G401 (cell line): ENCODE measurements at regions not wholly inside any gene's neighbourhood (a gene's known extent, or its start where the extent isn't known, plus 50 kb on each side); places are given as distances from the start of the nearest gene placed in this dataset.
A peak's percentile ranks its signal among the peaks of the same experiment; 100 is the strongest.

Experiments used
- DNase-seq: peaks from one replicate; pipeline ENCODE4 v3.0.0-alpha.2; 2015; ENCODE audit warnings: low spot score
- in situ Hi-C: cut with HindIII; loops from 2 replicates; pipeline ENCODE4 v1.10.0; 2016; ENCODE audit warnings: low sequenced_read_pairs, mixed read lengths

DNA sequence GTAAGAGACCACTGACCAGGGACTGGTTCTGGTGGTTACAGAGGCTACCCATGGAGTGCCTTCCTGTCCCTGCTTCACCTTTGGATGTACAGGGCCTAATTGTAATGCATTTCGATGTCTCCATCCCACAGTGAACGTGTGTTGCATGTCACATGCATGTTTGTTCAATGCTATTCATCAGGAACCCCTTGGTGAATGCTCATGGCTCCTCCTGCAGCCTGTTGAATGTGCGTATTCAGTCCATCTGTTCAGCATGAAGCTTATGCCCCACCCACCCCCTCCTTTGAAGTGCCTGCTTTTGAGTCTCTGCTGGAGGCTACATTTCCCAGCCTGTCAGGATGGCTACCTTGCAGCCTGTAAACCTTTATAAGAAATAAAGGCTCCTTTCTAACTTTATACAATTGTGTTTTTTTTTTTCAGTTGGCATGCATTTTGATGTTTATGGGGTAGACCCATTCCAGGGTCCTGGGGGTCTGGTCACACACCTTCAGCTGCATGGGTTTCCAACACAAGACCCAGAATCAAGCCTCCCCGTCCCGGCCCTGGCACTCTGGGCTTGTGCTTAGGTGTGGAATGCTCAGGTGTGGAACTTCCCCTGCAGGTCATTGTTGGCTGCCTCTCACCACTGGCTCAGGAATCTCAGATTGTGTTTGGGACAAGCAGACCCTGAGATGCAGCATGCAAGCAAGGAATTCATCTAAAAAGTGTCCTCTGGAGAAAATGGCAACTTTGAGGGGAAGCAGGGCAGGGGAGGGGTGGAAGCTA, 238.8 kb upstream of the HDAC4 start:
- in situ Hi-C loops = no loop called here
- no peak for DNase-seq

DNA sequence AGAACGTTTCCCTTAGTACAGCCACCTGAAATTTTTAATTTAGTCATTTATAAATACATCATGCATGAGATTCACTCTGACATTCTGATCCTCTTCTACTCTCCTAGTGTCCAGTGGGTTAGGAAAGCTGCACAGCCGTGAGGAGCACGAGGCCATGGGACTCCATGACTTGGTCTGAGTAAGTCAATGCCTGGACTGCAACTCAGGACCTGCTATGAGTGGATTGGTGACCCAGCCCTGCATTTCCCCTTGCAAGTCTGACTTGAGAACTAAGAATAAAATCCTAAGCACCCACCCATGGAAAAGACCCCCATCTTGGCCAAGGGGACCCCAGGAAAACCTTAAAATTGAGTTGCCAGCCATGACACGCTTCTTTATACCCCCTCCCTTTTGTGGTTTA, 237.6 kb upstream of the HDAC4 start:
- DNase-seq = no peak
- in situ Hi-C loops = no loop called here

- in situ Hi-C loops = no loop called here
- DNase-seq = no peak
Observed at GRCh38 chr2:239636808-239637207, 236.0 kb upstream of the HDAC4 start.

DNA sequence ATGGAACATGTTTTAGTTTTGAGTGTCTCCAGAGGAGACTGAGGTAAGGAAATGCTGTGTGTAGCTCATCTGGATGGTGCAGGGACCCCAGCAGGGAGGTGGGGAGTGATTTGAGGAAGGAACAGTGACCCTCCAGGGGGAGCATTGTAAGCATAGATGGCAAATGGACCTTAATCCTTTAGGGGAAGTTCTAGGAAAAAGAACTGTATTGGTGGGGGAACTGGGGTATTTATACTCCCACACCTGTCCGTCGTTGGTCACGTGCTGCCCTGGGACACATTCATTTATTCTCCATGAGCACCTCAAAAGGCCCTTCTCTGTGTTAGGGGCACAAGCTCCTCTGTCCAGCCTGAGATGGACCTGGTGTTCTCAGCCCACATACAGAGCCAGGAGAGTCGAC, 233.9 kb upstream of the HDAC4 start:
- in situ Hi-C loops = no loop called here
- DNase-seq = no peak

DNA sequence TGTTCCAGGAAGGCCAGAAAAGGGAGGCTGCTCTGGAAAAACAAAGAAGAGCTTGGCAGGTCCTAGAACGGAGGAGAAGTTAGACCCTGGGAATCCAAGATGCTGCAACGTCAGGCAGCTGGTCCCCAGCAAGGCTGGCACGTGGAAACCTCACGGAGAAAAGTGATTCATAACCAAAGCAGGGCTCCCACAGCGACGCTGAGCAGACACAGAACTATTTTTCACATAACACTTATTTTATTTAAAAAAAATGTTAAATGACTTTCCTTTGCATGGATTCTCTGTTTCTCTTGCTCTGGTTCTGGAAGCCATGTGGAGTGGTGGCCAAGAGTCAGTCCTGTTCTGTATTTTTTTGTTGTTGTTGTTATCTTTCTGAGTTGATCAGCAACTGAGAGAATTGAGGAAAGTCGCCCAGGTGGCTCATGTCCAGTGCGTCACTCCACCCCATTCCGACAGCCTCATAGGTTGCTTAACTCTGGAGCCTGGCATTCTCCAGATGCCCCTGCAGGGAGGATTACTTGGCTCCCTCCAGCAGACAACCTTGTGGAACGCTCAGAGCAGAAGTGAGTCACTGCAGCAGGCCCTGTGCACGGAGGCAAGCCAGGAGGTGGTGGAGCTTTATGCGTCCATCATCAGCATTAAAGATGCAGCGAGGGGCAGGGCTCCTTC, 229.9 kb upstream of the HDAC4 start:
- in situ Hi-C loops = no loop called here
- DNase-seq = peak; percentile 3

DNA sequence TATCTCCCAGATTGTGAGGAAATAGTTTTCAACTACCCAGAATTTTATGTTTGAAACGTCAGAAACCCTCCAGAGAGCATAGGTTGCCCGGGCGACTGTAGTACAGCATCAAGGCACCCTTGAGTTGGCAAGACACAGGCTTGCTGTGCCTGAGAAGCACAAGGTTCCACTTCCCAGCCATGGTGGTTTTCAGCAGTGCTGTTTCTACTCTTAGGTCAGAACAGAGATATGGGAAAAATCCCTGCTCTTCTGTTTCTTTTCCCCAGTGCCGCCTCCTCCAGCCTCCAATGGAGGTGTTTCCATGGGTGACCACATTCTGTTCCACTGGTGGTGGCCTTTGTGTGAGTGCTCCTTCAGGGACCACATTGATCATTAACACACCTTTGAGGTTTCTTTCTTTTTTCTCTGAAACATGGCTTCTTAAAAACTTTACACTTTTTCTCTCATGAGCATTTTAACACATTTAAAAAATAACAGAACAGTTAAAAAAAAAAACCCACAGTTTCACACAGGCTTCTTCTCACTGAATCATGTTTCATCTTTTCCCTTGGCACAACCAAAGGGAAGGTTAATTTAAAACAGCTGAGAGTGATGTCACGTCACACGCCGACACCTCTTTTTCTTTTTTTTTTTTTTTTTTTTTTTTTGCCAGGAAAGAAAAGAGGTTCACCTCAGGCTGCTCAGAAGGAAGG, 229.3 kb upstream of the HDAC4 start:
- in situ Hi-C loops = no loop called here
- DNase-seq = no peak

GRCh38 chr2:239626961-239627592, 226.3 kb upstream of the HDAC4 start:
- in situ Hi-C loops = no loop called here

DNA sequence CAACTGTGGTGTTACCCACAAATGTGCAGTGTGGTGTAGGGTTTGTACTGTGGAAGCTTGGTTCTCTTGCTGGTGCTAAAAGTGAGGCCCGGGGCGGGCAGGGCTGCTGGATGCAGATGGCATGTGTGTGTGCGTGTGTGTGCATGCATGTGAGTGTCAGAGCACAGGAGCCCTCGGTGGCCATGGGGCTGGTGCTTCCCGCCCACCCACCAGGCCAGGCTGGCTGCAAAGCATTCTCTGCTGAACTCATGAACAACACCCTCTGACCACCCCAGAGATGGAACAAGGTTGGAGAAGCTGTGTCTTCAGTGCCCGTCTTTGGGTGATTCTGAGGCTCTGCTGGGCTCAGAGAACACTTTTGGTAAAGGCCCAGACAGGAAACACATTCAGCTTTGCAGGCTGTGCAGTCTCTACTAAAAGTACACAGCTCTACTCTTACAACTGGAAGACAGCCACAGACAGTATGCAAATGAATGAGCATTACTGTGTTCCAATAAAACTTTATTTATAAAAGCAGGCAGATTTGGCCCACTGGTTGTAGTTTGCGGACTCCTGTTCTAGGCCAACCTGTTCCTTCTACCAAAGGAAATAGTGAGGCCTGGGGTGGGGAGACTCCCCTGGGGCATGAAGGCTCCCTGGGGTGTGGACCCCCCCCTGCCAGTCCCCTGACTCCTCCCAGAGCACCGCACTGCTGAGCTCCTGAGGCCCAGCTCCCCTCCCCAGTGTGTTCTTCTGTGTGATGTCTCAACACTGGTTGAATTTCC, 225.3 kb upstream of the HDAC4 start:
- in situ Hi-C loops = no loop called here

More at GRCh38 chr2:239626961-239627592, 226.3 kb upstream of the HDAC4 start:
- no peak for DNase-seq

GRCh38 chr2:239625156-239625845, 224.5 kb upstream of the HDAC4 start:
- in situ Hi-C loops = no loop called here
- no peak for DNase-seq

More for the DNA sequence above, 225.3 kb upstream of the HDAC4 start:
- DNase-seq = no peak

DNA sequence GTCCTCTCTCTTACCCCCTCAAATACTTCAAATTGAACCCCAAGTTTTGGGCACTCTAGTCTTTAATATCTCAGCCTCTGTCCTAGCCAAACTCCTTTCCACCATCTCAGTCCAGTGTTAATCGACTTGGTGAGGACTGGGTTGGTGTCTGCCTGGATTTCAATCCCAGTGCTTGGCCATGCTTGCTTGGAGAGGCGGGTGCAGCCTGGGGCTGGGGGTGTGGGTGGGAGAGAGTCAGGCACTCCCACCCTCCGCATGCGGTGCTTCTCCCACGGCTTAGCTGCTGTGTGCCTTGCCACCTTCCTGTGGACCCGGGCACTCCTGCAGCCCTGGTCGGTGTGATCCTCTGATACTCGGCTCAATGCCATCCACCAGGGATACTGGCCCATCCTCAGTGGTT, 220.8 kb upstream of the HDAC4 start:
- DNase-seq = no peak
- in situ Hi-C loops = no loop called here

DNA sequence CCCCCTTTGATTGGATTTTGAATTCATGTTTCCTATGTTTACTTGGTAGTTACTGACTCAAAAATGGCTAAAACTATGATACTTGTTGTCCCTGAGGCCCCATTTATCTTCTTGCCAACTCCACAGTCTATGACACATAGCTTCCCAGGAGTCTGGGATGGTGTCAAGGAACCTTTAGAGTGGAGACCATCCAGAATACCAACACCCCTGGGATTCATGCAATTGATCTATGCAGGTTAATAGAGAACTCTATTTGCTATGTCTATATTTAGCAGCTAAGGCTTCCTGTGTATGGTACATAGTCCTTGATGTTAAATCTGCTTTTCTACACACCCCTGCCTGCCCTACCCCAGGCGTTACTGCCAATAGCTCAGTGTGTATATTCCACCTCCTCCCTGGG, 218.5 kb upstream of the HDAC4 start:
- no peak for DNase-seq
- in situ Hi-C loops = loop anchor here (10.0 kb wide), 1 partner anchor 75 kb away; no protein-coding TSS in a partner anchor

DNA sequence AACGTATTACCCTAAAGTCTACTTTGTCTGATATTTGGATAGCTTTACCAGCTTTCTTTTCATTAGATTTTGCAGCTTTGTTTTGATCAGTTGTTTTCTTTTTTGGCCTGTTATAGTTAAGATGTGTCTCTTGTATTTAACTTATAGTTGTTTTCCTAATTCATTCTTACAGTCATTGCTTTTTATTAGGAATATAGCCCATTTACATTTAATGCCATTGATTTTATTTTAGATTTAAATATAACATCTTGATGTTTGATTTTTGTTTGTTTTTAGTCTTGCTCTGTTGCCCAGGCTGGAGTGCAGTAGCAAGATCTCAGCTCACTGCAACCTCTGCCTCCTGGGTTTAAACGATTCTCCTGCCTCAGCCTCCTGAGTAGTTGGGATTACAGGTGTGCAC, 215.9 kb upstream of the HDAC4 start:
- in situ Hi-C loops = loop anchor here (10.0 kb wide), 1 partner anchor 72 kb away; no protein-coding TSS in a partner anchor
- DNase-seq = no peak

GRCh38 chr2:239612133-239612532, 211.3 kb upstream of the HDAC4 start:
- DNase-seq = no peak
- in situ Hi-C loops = loop anchor here (10.0 kb wide), 1 partner anchor 67 kb away; no protein-coding TSS in a partner anchor

- no peak for DNase-seq
- in situ Hi-C loops = loop anchor here (10.0 kb wide), 1 partner anchor 67 kb away; no protein-coding TSS in a partner anchor
Observed at GRCh38 chr2:239611222-239611795, 210.5 kb upstream of the HDAC4 start.

GRCh38 chr2:239610457-239611221, 209.8 kb upstream of the HDAC4 start:
- in situ Hi-C loops = loop anchor here (10.0 kb wide), 1 partner anchor 66 kb away; no protein-coding TSS in a partner anchor
- DNase-seq = no peak

DNA sequence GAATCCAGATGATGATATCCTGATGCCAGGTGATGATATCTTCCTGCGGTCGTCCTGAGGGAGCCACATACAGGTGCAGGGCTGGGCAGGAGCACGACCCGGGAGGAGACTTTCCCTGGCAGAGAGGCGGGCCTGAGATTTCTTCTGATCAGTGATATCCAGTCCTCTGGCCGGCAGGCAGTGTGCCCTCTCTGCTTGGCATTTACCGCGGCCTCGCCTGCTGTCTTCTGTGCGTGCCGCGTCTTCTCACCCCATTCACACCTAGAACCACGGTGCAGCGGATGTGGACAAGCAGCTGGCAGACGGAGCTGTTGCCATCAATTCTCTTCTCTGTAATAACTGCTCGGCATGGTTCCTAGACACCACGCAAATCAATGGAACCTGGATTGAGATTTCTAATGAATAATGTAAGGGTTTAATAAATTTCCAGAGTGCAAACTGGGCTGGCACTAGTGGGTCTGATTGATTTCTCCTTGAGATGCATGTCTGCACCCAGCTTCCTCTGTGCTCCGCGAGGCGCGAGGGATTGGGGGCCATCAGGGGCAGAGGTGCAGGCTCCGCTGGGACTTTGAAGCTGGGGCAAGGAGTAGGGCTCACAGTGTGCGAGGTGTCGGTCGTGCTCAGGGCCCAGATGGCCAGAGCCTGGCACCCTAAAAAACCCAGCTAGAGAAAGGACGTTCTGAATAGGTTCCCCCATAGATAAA, 208.9 kb upstream of the HDAC4 start:
- in situ Hi-C loops = loop anchor here (10.0 kb wide), 1 partner anchor 65 kb away; no protein-coding TSS in a partner anchor

GRCh38 chr2:239609162-239609561, 208.3 kb upstream of the HDAC4 start:
- DNase-seq = peak; percentile 4
- in situ Hi-C loops = no loop called here

More for the DNA sequence above, 208.9 kb upstream of the HDAC4 start:
- DNase-seq = no peak
